H1 (cell line): ENCODE measurements at regions not wholly inside any gene's neighbourhood (a gene's known extent, or its start where the extent isn't known, plus 50 kb on each side); places are given as distances from the start of the nearest gene placed in this dataset.

Experiments
- ATF3 ChIP-seq: IDR thresholded peaks from 2 replicates; pipeline ENCODE4 v1.6.1; 2011; ENCODE audit warnings: low read depth, mild to moderate bottlenecking, low read length; ENCODE audit not compliant: insufficient read depth
- BCL11A ChIP-seq, 2 experiments: IDR thresholded peaks; one replicate each; pipeline ENCODE4 v1.6.1; 2011; ENCODE audit warnings: low read depth in 2 of 2, low read length in 2 of 2, mild to moderate bottlenecking in 2 of 2
- EZH2 ChIP-seq: fragments of 200-600 bp; sonication (generic); IDR thresholded peaks from 2 replicates; pipeline ENCODE4 v1.7.1; 2012; ENCODE audit warnings: low read depth, mild to moderate bottlenecking, moderate library complexity, low read length, inconsistent platforms; ENCODE audit not compliant: severe bottlenecking
- GABPA ChIP-seq: IDR thresholded peaks from 2 replicates; pipeline ENCODE4 v1.6.1; 2011; ENCODE audit warnings: mild to moderate bottlenecking, low read length, moderate library complexity, borderline replicate concordance; ENCODE audit not compliant: insufficient read depth
- HDAC2 ChIP-seq, 2 experiments: fragments of 300-600 bp in 1 of 2; sonication (generic) in 1 of 2; IDR thresholded peaks; 2 replicates each; pipeline ENCODE4 v1.6.1; 2011 to 2012; ENCODE audit warnings: low read depth in 2 of 2, low read length in 2 of 2, mild to moderate bottlenecking in 2 of 2, moderate library complexity in 2 of 2, borderline replicate concordance in 1 of 2, inconsistent platforms in 1 of 2
- KDM1A ChIP-seq: fragments of 200-600, 300-600 bp; sonication (generic); IDR thresholded peaks from 2 replicates; pipeline ENCODE4 v1.7.1; 2016; ENCODE audit warnings: mild to moderate bottlenecking, low read length, borderline replicate concordance
- KDM4A ChIP-seq: IDR thresholded peaks from one replicate; pipeline ENCODE4 v1.7.1; 2012; ENCODE audit warnings: low read depth, mild to moderate bottlenecking, moderate library complexity, low read length, inconsistent platforms; ENCODE audit not compliant: severe bottlenecking
- MAFK ChIP-seq: IDR thresholded peaks from 2 replicates; pipeline ENCODE4 v1.6.1; 2012; ENCODE audit warnings: low read depth, mild to moderate bottlenecking, improper control_type of control experiment, low read length
- NRF1 ChIP-seq: IDR thresholded peaks from 2 replicates; pipeline ENCODE4 v1.6.1; 2011; ENCODE audit warnings: mild to moderate bottlenecking, low read depth, low read length, improper control_type of control experiment
- RAD21 ChIP-seq, 2 experiments: IDR thresholded peaks in 1 of 2; conservative IDR thresholded peaks in 1 of 2; 2 replicates each; pipeline ENCODE4 v1.6.1; 2011; ENCODE audit warnings: low read depth in 2 of 2, low read length in 2 of 2, improper control_type of control experiment in 1 of 2, inconsistent platforms in 1 of 2, mild to moderate bottlenecking in 1 of 2, moderate library complexity in 1 of 2
- RXRA ChIP-seq: IDR thresholded peaks from 2 replicates; pipeline ENCODE4 v1.6.1; 2011; ENCODE audit warnings: low read depth, mild to moderate bottlenecking, low read length, moderate library complexity; ENCODE audit not compliant: insufficient read depth
- SAP30 ChIP-seq: fragments of 300-600 bp; sonication (generic); IDR thresholded peaks from 2 replicates; pipeline ENCODE4 v1.7.1; 2012; ENCODE audit warnings: low read length, moderate library complexity, mild to moderate bottlenecking, inconsistent platforms; ENCODE audit not compliant: insufficient read depth, insufficient replicate concordance
- SRF ChIP-seq: IDR thresholded peaks from 2 replicates; pipeline ENCODE4 v1.6.1; 2011; ENCODE audit warnings: mild to moderate bottlenecking, low read depth, low read length, moderate library complexity
- TBP ChIP-seq: IDR thresholded peaks from 2 replicates; pipeline ENCODE4 v1.6.1; 2011; ENCODE audit warnings: low read depth, low read length, improper control_type of control experiment
- ZNF274 ChIP-seq: IDR thresholded peaks from 2 replicates; pipeline ENCODE4 v1.7.0; 2012; ENCODE audit warnings: low read length, borderline replicate concordance; ENCODE audit errors: extremely low read depth
- TF ChIP-seq, protein P1 (sequence below), 3 experiments: IDR thresholded peaks; 1 replicate in 2 of 3; 2 replicates in 1 of 3; pipeline versions ENCODE4 v1.5.1 to v1.6.1; 2011; ENCODE audit warnings: low read length in 3 of 3, mild to moderate bottlenecking in 3 of 3, inconsistent platforms in 2 of 3, low read depth in 1 of 3, moderate library complexity in 1 of 3; ENCODE audit not compliant: insufficient read depth in 1 of 3; ENCODE audit errors: control extremely low read depth in 1 of 3

GRCh38 chr10:2927958-2928840 lies 139.1 kb upstream of the PFKP start (continued):
- TF ChIP-seq EZH2 (no peak), RXRA (no peak), GABPA (no peak), TBP (no peak), RAD21 (IDR thresholded peaks at IDR 0.05 in 1 of 2, conservative IDR thresholded peaks at IDR 0.05 in 1 of 2; ENCODE audit: low read depth in 2 of 2, low read length in 2 of 2) (peak; percentile 97 to 98), SAP30 (no peak), KDM4A (no peak), ZNF274 (no peak), HDAC2 (IDR thresholded peaks at IDR 0.05; ENCODE audit: borderline replicate concordance in 1 of 2, low read depth in 2 of 2, low read length in 2 of 2) (no peak), KDM1A (no peak), MAFK (no peak), SRF (no peak), ATF3 (no peak), NRF1 (no peak), BCL11A (IDR thresholded peaks at IDR 0.05; ENCODE audit: low read depth in 2 of 2, low read length in 2 of 2) (no peak)
- TF ChIP-seq, protein P1, sequence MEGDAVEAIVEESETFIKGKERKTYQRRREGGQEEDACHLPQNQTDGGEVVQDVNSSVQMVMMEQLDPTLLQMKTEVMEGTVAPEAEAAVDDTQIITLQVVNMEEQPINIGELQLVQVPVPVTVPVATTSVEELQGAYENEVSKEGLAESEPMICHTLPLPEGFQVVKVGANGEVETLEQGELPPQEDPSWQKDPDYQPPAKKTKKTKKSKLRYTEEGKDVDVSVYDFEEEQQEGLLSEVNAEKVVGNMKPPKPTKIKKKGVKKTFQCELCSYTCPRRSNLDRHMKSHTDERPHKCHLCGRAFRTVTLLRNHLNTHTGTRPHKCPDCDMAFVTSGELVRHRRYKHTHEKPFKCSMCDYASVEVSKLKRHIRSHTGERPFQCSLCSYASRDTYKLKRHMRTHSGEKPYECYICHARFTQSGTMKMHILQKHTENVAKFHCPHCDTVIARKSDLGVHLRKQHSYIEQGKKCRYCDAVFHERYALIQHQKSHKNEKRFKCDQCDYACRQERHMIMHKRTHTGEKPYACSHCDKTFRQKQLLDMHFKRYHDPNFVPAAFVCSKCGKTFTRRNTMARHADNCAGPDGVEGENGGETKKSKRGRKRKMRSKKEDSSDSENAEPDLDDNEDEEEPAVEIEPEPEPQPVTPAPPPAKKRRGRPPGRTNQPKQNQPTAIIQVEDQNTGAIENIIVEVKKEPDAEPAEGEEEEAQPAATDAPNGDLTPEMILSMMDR (IDR thresholded peaks at IDR 0.05; ENCODE audit: control extremely low read depth in 1 of 3, insufficient read depth in 1 of 3, low read depth in 1 of 3, low read length in 3 of 3), result peak; percentile 76 to 93 (median 92)
